GM23338 (cell line): ENCODE measurements at regions not wholly inside any gene's neighbourhood (a gene's known extent, or its start where the extent isn't known, plus 50 kb on each side); places are given as distances from the start of the nearest gene placed in this dataset.

Experiments used
- CREB1 ChIP-seq: fragments of 250-450 bp; sonication (Bioruptor Pico); IDR thresholded peaks from 2 replicates; pipeline ENCODE4 v1.5.0; 2020; ENCODE audit warnings: low read depth, mild to moderate bottlenecking, moderate library complexity
- EZH2 ChIP-seq: fragments of 200-600 bp; sonication (generic); IDR thresholded peaks from one replicate; pipeline ENCODE4 v1.8.0; 2017; ENCODE audit warnings: antibody characterized with exemption, mild to moderate bottlenecking, low read depth; ENCODE audit not compliant: unreplicated experiment
- EZH2phosphoT487 ChIP-seq: fragments of 200-600 bp; sonication (generic); IDR thresholded peaks from one replicate; pipeline ENCODE4 v1.8.1; 2018; ENCODE audit warnings: antibody characterized with exemption; ENCODE audit not compliant: unreplicated experiment
- JUNB ChIP-seq: IDR thresholded peaks from one replicate; pipeline ENCODE4 v1.6.1; 2016; ENCODE audit warnings: antibody characterized with exemption; ENCODE audit not compliant: unreplicated experiment
- NANOG ChIP-seq: IDR thresholded peaks from 2 replicates; pipeline ENCODE4 v1.6.1; 2016; ENCODE audit warnings: antibody characterized with exemption, borderline replicate concordance
- POLR2AphosphoS5 ChIP-seq: IDR thresholded peaks from 2 replicates; pipeline ENCODE4 v1.6.1; 2016; ENCODE audit warnings: antibody characterized with exemption, low read depth
- ZNF114 ChIP-seq: fragments of 250-450 bp; sonication (Bioruptor Pico); IDR thresholded peaks from 2 replicates; pipeline ENCODE4 v1.5.0; 2020; ENCODE audit warnings: mild to moderate bottlenecking, moderate library complexity
- ZNF331 ChIP-seq: fragments of 250-450 bp; sonication (Bioruptor Pico); IDR thresholded peaks from 2 replicates; pipeline ENCODE4 v1.5.0; 2020; ENCODE audit warnings: low read depth, mild to moderate bottlenecking, moderate library complexity
- TF ChIP-seq, protein P1 (sequence below), 2 experiments: fragments of 200-600 bp in 1 of 2; sonication (generic) in 1 of 2; conservative IDR thresholded peaks; 2 replicates each; pipeline versions ENCODE4 v1.5.1 to v1.6.1; 2016 to 2017; ENCODE audit warnings: antibody characterized with exemption in 2 of 2, low read depth in 2 of 2, mild to moderate bottlenecking in 2 of 2, moderate library complexity in 1 of 2
- TF ChIP-seq, protein P2 (sequence below): IDR thresholded peaks from one replicate; pipeline ENCODE4 v1.6.1; 2018; ENCODE audit warnings: antibody characterized with exemption; ENCODE audit not compliant: unreplicated experiment
- TF ChIP-seq, protein P3 (sequence below): IDR thresholded peaks from 2 replicates; pipeline ENCODE4 v1.6.1; 2016; ENCODE audit warnings: antibody characterized with exemption

DNA sequence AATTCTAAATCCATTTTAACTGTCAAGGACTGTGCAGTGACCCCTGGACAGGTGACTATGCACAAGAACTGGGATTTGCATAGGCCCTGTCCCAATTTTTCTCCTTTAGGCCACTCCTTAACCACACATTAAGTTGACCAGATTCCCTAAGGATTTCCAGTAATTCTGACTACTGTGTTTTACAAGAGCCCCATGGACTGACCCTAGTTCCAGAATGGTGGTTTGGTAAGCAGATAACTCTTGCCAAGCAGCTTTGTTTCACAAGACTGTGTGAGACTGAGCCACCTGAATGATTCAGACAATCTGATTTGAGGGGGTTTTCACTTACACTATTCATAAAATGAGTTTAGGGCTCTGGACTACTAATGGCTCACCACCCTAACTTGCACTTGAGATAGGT is 535.8 kb downstream of the ZBBX start:
- TF ChIP-seq EZH2: no peak
- TF ChIP-seq, protein P1, sequence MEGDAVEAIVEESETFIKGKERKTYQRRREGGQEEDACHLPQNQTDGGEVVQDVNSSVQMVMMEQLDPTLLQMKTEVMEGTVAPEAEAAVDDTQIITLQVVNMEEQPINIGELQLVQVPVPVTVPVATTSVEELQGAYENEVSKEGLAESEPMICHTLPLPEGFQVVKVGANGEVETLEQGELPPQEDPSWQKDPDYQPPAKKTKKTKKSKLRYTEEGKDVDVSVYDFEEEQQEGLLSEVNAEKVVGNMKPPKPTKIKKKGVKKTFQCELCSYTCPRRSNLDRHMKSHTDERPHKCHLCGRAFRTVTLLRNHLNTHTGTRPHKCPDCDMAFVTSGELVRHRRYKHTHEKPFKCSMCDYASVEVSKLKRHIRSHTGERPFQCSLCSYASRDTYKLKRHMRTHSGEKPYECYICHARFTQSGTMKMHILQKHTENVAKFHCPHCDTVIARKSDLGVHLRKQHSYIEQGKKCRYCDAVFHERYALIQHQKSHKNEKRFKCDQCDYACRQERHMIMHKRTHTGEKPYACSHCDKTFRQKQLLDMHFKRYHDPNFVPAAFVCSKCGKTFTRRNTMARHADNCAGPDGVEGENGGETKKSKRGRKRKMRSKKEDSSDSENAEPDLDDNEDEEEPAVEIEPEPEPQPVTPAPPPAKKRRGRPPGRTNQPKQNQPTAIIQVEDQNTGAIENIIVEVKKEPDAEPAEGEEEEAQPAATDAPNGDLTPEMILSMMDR (conservative IDR thresholded peaks at IDR 0.05; ENCODE audit: low read depth in 2 of 2): no peak
- no peak for TF ChIP-seq POLR2AphosphoS5
- no peak for TF ChIP-seq ZNF114
- TF ChIP-seq, protein P2, sequence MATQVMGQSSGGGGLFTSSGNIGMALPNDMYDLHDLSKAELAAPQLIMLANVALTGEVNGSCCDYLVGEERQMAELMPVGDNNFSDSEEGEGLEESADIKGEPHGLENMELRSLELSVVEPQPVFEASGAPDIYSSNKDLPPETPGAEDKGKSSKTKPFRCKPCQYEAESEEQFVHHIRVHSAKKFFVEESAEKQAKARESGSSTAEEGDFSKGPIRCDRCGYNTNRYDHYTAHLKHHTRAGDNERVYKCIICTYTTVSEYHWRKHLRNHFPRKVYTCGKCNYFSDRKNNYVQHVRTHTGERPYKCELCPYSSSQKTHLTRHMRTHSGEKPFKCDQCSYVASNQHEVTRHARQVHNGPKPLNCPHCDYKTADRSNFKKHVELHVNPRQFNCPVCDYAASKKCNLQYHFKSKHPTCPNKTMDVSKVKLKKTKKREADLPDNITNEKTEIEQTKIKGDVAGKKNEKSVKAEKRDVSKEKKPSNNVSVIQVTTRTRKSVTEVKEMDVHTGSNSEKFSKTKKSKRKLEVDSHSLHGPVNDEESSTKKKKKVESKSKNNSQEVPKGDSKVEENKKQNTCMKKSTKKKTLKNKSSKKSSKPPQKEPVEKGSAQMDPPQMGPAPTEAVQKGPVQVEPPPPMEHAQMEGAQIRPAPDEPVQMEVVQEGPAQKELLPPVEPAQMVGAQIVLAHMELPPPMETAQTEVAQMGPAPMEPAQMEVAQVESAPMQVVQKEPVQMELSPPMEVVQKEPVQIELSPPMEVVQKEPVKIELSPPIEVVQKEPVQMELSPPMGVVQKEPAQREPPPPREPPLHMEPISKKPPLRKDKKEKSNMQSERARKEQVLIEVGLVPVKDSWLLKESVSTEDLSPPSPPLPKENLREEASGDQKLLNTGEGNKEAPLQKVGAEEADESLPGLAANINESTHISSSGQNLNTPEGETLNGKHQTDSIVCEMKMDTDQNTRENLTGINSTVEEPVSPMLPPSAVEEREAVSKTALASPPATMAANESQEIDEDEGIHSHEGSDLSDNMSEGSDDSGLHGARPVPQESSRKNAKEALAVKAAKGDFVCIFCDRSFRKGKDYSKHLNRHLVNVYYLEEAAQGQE: no peak
- no peak for TF ChIP-seq CREB1
- TF ChIP-seq EZH2phosphoT487: no peak
- no peak for TF ChIP-seq JUNB
- no peak for TF ChIP-seq NANOG
- no peak for TF ChIP-seq ZNF331 (CRISPR knock-in tag)
- TF ChIP-seq, protein P3, sequence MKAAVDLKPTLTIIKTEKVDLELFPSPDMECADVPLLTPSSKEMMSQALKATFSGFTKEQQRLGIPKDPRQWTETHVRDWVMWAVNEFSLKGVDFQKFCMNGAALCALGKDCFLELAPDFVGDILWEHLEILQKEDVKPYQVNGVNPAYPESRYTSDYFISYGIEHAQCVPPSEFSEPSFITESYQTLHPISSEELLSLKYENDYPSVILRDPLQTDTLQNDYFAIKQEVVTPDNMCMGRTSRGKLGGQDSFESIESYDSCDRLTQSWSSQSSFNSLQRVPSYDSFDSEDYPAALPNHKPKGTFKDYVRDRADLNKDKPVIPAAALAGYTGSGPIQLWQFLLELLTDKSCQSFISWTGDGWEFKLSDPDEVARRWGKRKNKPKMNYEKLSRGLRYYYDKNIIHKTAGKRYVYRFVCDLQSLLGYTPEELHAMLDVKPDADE: no peak
